GM06990 (cell line): ENCODE measurements at regions not wholly inside any gene's neighbourhood (a gene's known extent, or its start where the extent isn't known, plus 50 kb on each side); places are given as distances from the start of the nearest gene placed in this dataset.

ENCODE experiments used
- DNase-seq: peaks from one replicate; pipeline ENCODE4 v3.0.0-alpha.2; 2011; ENCODE audit not compliant: insufficient read length; ENCODE audit errors: extremely low read depth
- H3K27me3 ChIP-seq: replicated peaks from 2 replicates; pipeline ENCODE4 v1.6.0; 2011; ENCODE audit warnings: low read length; ENCODE audit not compliant: control insufficient read depth, insufficient read depth
- H3K36me3 ChIP-seq: 2 replicates; pipeline ENCODE4 v1.5.1; 2011; ENCODE audit warnings: low read length; ENCODE audit not compliant: control insufficient read depth, insufficient read depth
- H3K4me3 ChIP-seq: replicated peaks from 2 replicates; pipeline ENCODE4 v1.5.1; 2011; ENCODE audit warnings: low read depth, mild to moderate bottlenecking, control low read depth, low read length
- CTCF ChIP-seq: IDR thresholded peaks from 2 replicates; pipeline ENCODE4 v1.5.1; 2011; ENCODE audit warnings: low read length, control low read depth, mild to moderate bottlenecking, inconsistent platforms; ENCODE audit not compliant: insufficient read depth, poor library complexity, severe bottlenecking

- DNase-seq: no peak
- no peak for TF ChIP-seq CTCF
- H3K4me3 ChIP-seq: no peak overlapping the region
- no peaks in the 10 kb centered on the region for H3K36me3 ChIP-seq
- H3K27me3 ChIP-seq: no peaks in the 10 kb centered on the region
Observed at GRCh38 chr14:100434033-100434601, 111.0 kb downstream of the SLC25A47 start.

- DNase-seq: no peak
- H3K27me3 ChIP-seq: no peaks in the 10 kb centered on the region
- no peaks in the 10 kb centered on the region for H3K36me3 ChIP-seq
- no peak overlapping the region for H3K4me3 ChIP-seq
- no peak for TF ChIP-seq CTCF
Observed at GRCh38 chr14:100434911-100435438, 111.8 kb downstream of the SLC25A47 start.

- no peak for DNase-seq
- TF ChIP-seq CTCF: no peak
Observed at GRCh38 chr14:100435459-100435858, 112.3 kb downstream of the SLC25A47 start.

GRCh38 chr14:100436745-100437406 lies 113.7 kb downstream of the SLC25A47 start:
- Histone ChIP-seq H3K36me3 (no peaks in the 10 kb centered on the region), H3K27me3 (no peaks in the 10 kb centered on the region), H3K4me3 (no peak overlapping the region)
- DNase-seq: no peak
- TF ChIP-seq CTCF: no peak

More at GRCh38 chr14:100435459-100435858, 112.3 kb downstream of the SLC25A47 start:
- Histone ChIP-seq H3K36me3 (no peaks in the 10 kb centered on the region), H3K27me3 (no peaks in the 10 kb centered on the region), H3K4me3 (no peak overlapping the region)

- TF ChIP-seq CTCF: no peak
- no peaks in the 10 kb centered on the region for H3K36me3 ChIP-seq
- no peaks in the 10 kb centered on the region for H3K27me3 ChIP-seq
- no peak for DNase-seq
- H3K4me3 ChIP-seq: no peak overlapping the region
Observed at GRCh38 chr14:100438271-100438670, 115.1 kb downstream of the SLC25A47 start.
